Esophagus muscularis mucosa (tissue), 4 donors: ENCODE measurements at regions not wholly inside any gene's neighbourhood (a gene's known extent, or its start where the extent isn't known, plus 50 kb on each side); places are given as distances from the start of the nearest gene placed in this dataset.

Experiments used
- DNase-seq: peaks from one replicate; pipeline ENCODE4 v3.0.0-alpha.2; 2017; ENCODE audit errors: extremely low spot score
- H3K27ac ChIP-seq, 4 donors: fragments of 200-600 bp; sonication (generic); replicated peaks in 1 of 4; 1 replicate in 3 of 4; 2 replicates in 1 of 4; pipeline ENCODE4 v1.5.1; 2016 to 2019; ENCODE audit warnings: mild to moderate bottlenecking in 1 of 4
- H3K27me3 ChIP-seq, 4 donors: fragments of 200-600 bp; sonication (generic); one replicate each; pipeline versions ENCODE4 v1.5.1 to v1.6.0; 2016 to 2019
- H3K36me3 ChIP-seq, 4 donors: fragments of 200-600 bp; sonication (generic); one replicate each; pipeline ENCODE4 v1.5.1; 2016 to 2019
- H3K4me1 ChIP-seq, 4 donors: fragments of 200-600 bp; sonication (generic); one replicate each; pipeline ENCODE4 v1.5.1; 2016 to 2019
- H3K4me3 ChIP-seq, 4 donors: fragments of 200-600 bp; sonication (generic); 1 replicate in 2 of 4; 2 replicates in 2 of 4; pipeline ENCODE4 v1.5.1; 2016 to 2019; ENCODE audit warnings: mild to moderate bottlenecking in 4 of 4, moderate library complexity in 1 of 4
- H3K9me3 ChIP-seq, 4 donors: fragments of 200-600 bp; sonication (generic); 1 replicate in 3 of 4; 2 replicates in 1 of 4; pipeline ENCODE4 v1.5.1; 2016 to 2019
- EP300 ChIP-seq: sonication (generic); formaldehyde crosslinking; IDR thresholded peaks from one replicate; pipeline ENCODE4 v1.6.1; 2017; ENCODE audit warnings: antibody characterized with exemption
- POLR2A ChIP-seq: fragments of 450-650 bp; IDR thresholded peaks from one replicate; pipeline ENCODE4 v1.6.1; 2017; ENCODE audit warnings: antibody characterized with exemption, moderate library complexity, mild to moderate bottlenecking, low read depth
- POLR2AphosphoS5 ChIP-seq, 2 donors: sonication (generic); formaldehyde crosslinking; IDR thresholded peaks; one replicate each; pipeline ENCODE4 v1.6.1; 2017; ENCODE audit warnings: antibody characterized with exemption in 2 of 2
- WGBS: methylation state at CpG from one replicate; pipeline ENCODE4 v1.1.5; 2018; 5-methylcytosine and 5-hydroxymethylcytosine counted together
- intact Hi-C: fragments of 100-400 bp; cut with DNase I; formaldehyde crosslinking; loops from one replicate; pipeline ENCODE4 v1.15.1; 2023
- TF ChIP-seq, protein P1 (sequence below), 3 experiments: fragments of 200-600 bp in 2 of 3; fragments of 450-650 bp in 1 of 3; sonication (generic) in 2 of 3; IDR thresholded peaks; one replicate each; pipeline ENCODE4 v1.5.1; 2017 to 2019; ENCODE audit warnings: antibody characterized with exemption in 3 of 3, mild to moderate bottlenecking in 2 of 3, moderate library complexity in 1 of 3

DNA sequence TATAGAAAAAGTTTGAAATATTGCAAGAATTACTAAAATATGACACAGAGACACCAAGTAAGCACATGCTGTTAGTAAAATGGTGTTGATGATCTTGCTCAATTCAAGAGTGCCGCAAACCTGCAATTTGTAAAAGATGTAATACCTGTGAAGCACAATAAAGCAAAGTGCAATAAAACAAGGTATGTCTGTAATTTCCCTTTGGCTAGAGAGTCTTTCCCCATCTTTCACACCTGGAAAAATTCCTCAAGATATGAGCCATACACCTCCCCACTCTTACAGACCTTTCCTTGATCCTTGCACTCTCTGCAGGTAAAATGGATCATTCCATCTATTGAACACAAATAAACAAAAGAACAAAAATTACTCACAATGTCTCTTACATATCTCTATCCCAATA, 597.8 kb downstream of the EFNA5 start:
- no peaks in the 10 kb centered on the region for H3K27me3 ChIP-seq
- peaks cover 0 to 10% (median 4%) of the 10 kb centered on the region in 4 donors for H3K9me3 ChIP-seq
- TF ChIP-seq POLR2AphosphoS5 (IDR thresholded peaks at IDR 0.05), result no peak
- no peak for TF ChIP-seq EP300
- TF ChIP-seq POLR2A, result no peak
- TF ChIP-seq, protein P1, sequence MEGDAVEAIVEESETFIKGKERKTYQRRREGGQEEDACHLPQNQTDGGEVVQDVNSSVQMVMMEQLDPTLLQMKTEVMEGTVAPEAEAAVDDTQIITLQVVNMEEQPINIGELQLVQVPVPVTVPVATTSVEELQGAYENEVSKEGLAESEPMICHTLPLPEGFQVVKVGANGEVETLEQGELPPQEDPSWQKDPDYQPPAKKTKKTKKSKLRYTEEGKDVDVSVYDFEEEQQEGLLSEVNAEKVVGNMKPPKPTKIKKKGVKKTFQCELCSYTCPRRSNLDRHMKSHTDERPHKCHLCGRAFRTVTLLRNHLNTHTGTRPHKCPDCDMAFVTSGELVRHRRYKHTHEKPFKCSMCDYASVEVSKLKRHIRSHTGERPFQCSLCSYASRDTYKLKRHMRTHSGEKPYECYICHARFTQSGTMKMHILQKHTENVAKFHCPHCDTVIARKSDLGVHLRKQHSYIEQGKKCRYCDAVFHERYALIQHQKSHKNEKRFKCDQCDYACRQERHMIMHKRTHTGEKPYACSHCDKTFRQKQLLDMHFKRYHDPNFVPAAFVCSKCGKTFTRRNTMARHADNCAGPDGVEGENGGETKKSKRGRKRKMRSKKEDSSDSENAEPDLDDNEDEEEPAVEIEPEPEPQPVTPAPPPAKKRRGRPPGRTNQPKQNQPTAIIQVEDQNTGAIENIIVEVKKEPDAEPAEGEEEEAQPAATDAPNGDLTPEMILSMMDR (IDR thresholded peaks at IDR 0.05), result no peak
- WGBS, result 100% methylated on average over 1 of the region's 1 CpG
- intact Hi-C loops, result no loop called here
- H3K36me3 ChIP-seq, result no peaks in the 10 kb centered on the region
- H3K4me1 ChIP-seq, result no peaks in the 10 kb centered on the region
- no peak for DNase-seq
- no peak overlapping the region for H3K4me3 ChIP-seq
- no peak overlapping the region for H3K27ac ChIP-seq

DNA sequence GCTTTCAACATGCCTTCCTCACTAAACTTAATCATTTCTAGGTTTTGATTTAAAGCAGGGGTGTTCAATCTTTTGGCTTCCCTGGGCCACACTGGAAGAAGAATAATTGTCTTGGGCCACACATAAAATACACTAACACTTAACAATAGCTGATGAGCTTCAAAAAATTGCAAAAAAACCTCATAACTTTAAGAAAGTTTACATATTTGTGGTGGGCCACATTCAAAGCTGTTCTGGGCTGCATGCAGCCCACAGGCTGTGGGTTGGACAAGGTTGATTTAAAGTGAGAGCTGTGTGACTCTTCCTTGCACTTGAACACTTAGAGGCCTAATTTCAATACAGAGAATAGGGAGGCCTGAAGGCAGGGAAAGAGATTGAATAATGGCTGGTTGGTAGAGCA, 598.3 kb downstream of the EFNA5 start:
- H3K9me3 ChIP-seq, result peaks cover 0 to 10% (median 4%) of the 10 kb centered on the region in 4 donors
- H3K27me3 ChIP-seq, result no peaks in the 10 kb centered on the region
- DNase-seq, result no peak
- TF ChIP-seq POLR2AphosphoS5 (IDR thresholded peaks at IDR 0.05) (no peak), POLR2A (no peak), EP300 (no peak)
- TF ChIP-seq, protein P1 (IDR thresholded peaks at IDR 0.05), result no peak
- H3K36me3 ChIP-seq, result no peaks in the 10 kb centered on the region
- H3K4me1 ChIP-seq, result no peaks in the 10 kb centered on the region
- H3K27ac ChIP-seq, result no peak overlapping the region
- intact Hi-C loops, result no loop called here
- no peak overlapping the region for H3K4me3 ChIP-seq

DNA sequence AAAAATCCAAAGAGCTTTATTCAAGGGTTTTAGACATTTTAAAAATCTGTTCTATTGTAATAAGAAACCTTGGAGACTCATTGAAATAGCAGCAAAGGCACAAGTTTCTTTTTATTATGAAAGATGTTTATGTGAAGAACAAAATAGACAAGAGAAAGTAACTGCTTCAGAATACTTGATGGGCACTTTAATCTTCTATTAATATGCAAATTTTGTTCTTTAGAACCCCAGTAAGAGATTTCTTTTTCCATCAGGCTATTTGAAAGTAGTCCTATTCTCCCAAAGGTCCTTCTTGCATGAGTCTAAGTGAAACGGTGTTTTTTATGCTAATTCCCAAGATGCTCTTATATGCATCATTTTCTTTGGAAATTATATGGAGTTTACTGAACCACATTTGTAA, 602.0 kb downstream of the EFNA5 start:
- intact Hi-C loops, result no loop called here
- Histone ChIP-seq H3K9me3 (peaks cover 0 to 10% (median 4%) of the 10 kb centered on the region in 4 donors), H3K4me3 (no peak overlapping the region), H3K27me3 (no peaks in the 10 kb centered on the region), H3K36me3 (no peaks in the 10 kb centered on the region), H3K27ac (no peak overlapping the region), H3K4me1 (no peaks in the 10 kb centered on the region)
- no peak for DNase-seq
- 41% methylated on average over 1 of the region's 1 CpG for WGBS
- no peak for TF ChIP-seq POLR2A
- TF ChIP-seq, protein P1 (IDR thresholded peaks at IDR 0.05), result no peak
- no peak for TF ChIP-seq EP300
- no peak for TF ChIP-seq POLR2AphosphoS5 (IDR thresholded peaks at IDR 0.05)

DNA sequence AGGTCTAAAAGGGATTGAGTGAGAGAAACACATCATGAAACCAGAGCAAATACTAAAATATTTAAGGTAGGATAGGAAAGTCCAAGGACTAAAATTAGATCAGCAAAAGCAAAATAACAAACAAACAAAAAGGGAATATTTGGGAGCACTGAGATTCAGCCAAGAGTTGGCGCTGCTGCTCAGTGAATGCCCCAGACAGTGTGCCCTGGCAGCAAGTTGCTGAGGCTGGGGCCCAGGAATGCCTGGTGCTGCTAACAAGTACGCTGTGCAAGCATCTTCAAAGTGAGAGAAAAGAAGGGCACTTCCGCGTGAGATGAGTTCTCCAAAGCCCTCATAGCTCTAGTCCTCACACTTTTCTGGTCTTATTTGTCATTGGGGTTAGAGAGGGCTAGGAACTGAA, 603.3 kb downstream of the EFNA5 start:
- intact Hi-C loops, result no loop called here
- no peaks in the 10 kb centered on the region for H3K36me3 ChIP-seq
- H3K9me3 ChIP-seq, result peaks cover 0 to 10% (median 4%) of the 10 kb centered on the region in 4 donors
- WGBS, result 72% methylated on average over 4 of the region's 4 CpGs
- no peak overlapping the region for H3K27ac ChIP-seq
- TF ChIP-seq POLR2AphosphoS5 (IDR thresholded peaks at IDR 0.05) (no peak), EP300 (no peak), POLR2A (no peak)
- TF ChIP-seq, protein P1 (IDR thresholded peaks at IDR 0.05), result no peak
- H3K4me3 ChIP-seq, result no peak overlapping the region
- no peak for DNase-seq
- H3K27me3 ChIP-seq, result no peaks in the 10 kb centered on the region
- no peaks in the 10 kb centered on the region for H3K4me1 ChIP-seq

DNA sequence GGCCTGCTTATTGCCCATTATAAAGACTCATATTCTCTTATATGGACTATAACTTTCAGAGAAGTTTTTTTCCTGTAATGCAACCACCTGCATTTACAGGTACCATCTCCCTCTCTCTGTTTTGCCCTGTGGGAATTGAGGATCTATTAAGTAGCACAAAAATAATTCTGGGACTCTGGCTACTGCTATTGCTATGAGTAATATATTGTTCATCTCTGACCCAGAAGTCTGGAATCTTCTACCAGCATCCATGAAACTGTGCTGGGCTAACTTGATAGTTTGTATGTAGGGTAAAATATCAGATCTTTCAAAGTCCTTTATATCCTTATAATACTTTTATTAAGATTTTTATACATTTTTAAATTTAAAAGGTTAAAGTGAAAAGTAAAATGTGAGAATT, 607.2 kb downstream of the EFNA5 start:
- TF ChIP-seq EP300 (no peak), POLR2A (no peak), POLR2AphosphoS5 (IDR thresholded peaks at IDR 0.05) (no peak)
- TF ChIP-seq, protein P1 (IDR thresholded peaks at IDR 0.05), result no peak
- Histone ChIP-seq H3K36me3 (no peaks in the 10 kb centered on the region), H3K27ac (no peak overlapping the region), H3K9me3 (no peaks in the 10 kb centered on the region), H3K27me3 (no peaks in the 10 kb centered on the region), H3K4me3 (no peak overlapping the region), H3K4me1 (no peaks in the 10 kb centered on the region)
- intact Hi-C loops, result no loop called here
- no peak for DNase-seq
